Fibroblast of lung (primary cell): ENCODE measurements at regions not wholly inside any gene's neighbourhood (a gene's known extent, or its start where the extent isn't known, plus 50 kb on each side); places are given as distances from the start of the nearest gene placed in this dataset.
A peak's percentile ranks its signal among the peaks of the same experiment; 100 is the strongest.

Experiments
- DNase-seq, 2 donors: peaks; one replicate each; pipeline versions ENCODE4 v3.0.0 to v3.0.0-alpha.2; 2010; ENCODE audit warnings: low read depth in 2 of 2
- H2AFZ ChIP-seq: 2 replicates; pipeline ENCODE4 v1.5.1; 2012; ENCODE audit warnings: low read length, control low read depth, inconsistent platforms
- H3K27ac ChIP-seq: 2 replicates; pipeline ENCODE4 v1.5.1; 2011; ENCODE audit warnings: low read length, control low read depth; ENCODE audit not compliant: insufficient read depth
- H3K27me3 ChIP-seq: 2 replicates; pipeline ENCODE4 v1.5.1; 2011; ENCODE audit warnings: mild to moderate bottlenecking, low read length; ENCODE audit not compliant: control insufficient read depth, insufficient read depth
- H3K36me3 ChIP-seq: 2 replicates; pipeline ENCODE4 v1.5.1; 2011; ENCODE audit warnings: low read length; ENCODE audit not compliant: control insufficient read depth, insufficient read depth
- H3K4me1 ChIP-seq: 2 replicates; pipeline ENCODE4 v1.5.1; 2011; ENCODE audit warnings: low read length; ENCODE audit not compliant: control insufficient read depth, insufficient read depth; ENCODE audit errors: extremely low read depth
- H3K4me2 ChIP-seq: 2 replicates; pipeline ENCODE4 v1.5.1; 2011; ENCODE audit warnings: low read length, control low read depth; ENCODE audit not compliant: insufficient read depth; ENCODE audit errors: extremely low read depth
- H3K4me3 ChIP-seq, 4 experiments: fragments of 200-600 bp in 1 of 4; sonication (generic) in 1 of 4; replicated peaks in 1 of 4; 2 replicates each; pipeline ENCODE4 v1.5.1; 2011 to 2016; ENCODE audit warnings: low read length in 4 of 4, low read depth in 3 of 4, mild to moderate bottlenecking in 3 of 4, control low read depth in 2 of 4, inconsistent platforms in 1 of 4, mixed read lengths in 1 of 4; ENCODE audit not compliant: insufficient read depth in 1 of 4; ENCODE audit errors: control extremely low read depth in 1 of 4
- H3K79me2 ChIP-seq: 2 replicates; pipeline ENCODE4 v1.5.1; 2012; ENCODE audit warnings: mild to moderate bottlenecking, low read length, inconsistent platforms; ENCODE audit not compliant: control insufficient read depth, insufficient read depth
- H3K9ac ChIP-seq: 2 replicates; pipeline ENCODE4 v1.5.1; 2011; ENCODE audit warnings: mild to moderate bottlenecking, low read length, control low read depth; ENCODE audit not compliant: insufficient read depth
- H3K9me3 ChIP-seq: 2 replicates; pipeline ENCODE4 v1.5.1; 2012; ENCODE audit warnings: low read depth, low read length; ENCODE audit not compliant: control insufficient read depth, insufficient read depth
- H4K20me1 ChIP-seq: 2 replicates; pipeline ENCODE4 v1.5.1; 2011; ENCODE audit warnings: low read length; ENCODE audit not compliant: control insufficient read depth, insufficient read depth; ENCODE audit errors: extremely low read depth
- EZH2 ChIP-seq: IDR thresholded peaks from 2 replicates; pipeline ENCODE4 v1.5.1; 2012; ENCODE audit warnings: low read length, control low read depth, mild to moderate bottlenecking; ENCODE audit errors: missing control alignments
- TF ChIP-seq, protein P1 (sequence below), 2 donors: IDR thresholded peaks in 1 of 2; conservative IDR thresholded peaks in 1 of 2; 1 replicate in 1 of 2; 2 replicates in 1 of 2; pipeline ENCODE4 v1.5.1; 2011 to 2012; ENCODE audit warnings: low read length in 2 of 2, control low read depth in 1 of 2, inconsistent platforms in 1 of 2, low read depth in 1 of 2, mild to moderate bottlenecking in 1 of 2

DNA sequence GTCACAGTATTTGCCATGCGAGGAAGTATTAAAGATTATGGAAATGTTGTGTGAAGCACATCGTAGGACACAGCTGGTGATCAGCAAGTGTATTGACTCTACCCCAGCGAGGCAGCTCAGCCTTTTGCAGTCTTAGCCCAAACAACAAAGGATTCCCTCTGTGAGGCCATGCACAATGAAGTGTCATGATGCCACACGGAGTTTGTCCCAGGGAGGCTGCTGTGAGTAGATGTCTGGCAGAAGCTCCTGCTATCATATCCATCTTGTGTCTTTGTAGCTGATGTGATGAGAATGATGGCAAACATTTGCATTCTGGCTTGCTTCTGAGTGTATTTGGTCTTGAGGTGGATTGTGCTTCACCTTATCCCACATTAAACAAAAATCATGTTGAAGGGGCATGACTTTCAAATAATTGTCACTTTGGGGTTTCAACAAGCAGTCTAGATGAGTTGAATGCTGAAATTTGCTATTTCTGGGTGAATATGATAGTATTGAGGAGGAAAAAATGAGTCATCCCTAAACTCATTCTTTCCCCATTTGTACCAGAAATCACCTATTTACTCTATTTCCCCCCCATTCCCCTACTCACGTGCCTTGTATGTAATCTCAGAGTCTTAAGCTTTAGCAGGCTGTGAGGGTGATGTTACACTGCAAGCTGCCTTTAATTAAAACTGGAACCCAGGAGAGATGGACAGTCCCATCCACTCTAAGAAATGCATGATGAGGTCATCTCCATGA is 273.5 kb downstream of the RNF144A start:
- Histone ChIP-seq H3K4me1 (no peaks in the 10 kb centered on the region), H3K27me3 (no peaks in the 10 kb centered on the region), H3K9me3 (no peaks in the 10 kb centered on the region), H3K4me3 (no peak overlapping the region), H3K9ac (no peak overlapping the region), H3K27ac (no peak overlapping the region), H3K4me2 (no peak overlapping the region), H3K79me2 (no peaks in the 10 kb centered on the region), H4K20me1 (no peaks in the 10 kb centered on the region), H2AFZ (no peak overlapping the region), H3K36me3 (no peaks in the 10 kb centered on the region)
- TF ChIP-seq, protein P1, sequence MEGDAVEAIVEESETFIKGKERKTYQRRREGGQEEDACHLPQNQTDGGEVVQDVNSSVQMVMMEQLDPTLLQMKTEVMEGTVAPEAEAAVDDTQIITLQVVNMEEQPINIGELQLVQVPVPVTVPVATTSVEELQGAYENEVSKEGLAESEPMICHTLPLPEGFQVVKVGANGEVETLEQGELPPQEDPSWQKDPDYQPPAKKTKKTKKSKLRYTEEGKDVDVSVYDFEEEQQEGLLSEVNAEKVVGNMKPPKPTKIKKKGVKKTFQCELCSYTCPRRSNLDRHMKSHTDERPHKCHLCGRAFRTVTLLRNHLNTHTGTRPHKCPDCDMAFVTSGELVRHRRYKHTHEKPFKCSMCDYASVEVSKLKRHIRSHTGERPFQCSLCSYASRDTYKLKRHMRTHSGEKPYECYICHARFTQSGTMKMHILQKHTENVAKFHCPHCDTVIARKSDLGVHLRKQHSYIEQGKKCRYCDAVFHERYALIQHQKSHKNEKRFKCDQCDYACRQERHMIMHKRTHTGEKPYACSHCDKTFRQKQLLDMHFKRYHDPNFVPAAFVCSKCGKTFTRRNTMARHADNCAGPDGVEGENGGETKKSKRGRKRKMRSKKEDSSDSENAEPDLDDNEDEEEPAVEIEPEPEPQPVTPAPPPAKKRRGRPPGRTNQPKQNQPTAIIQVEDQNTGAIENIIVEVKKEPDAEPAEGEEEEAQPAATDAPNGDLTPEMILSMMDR (conservative IDR thresholded peaks at IDR 0.05 in 1 of 2, IDR thresholded peaks at IDR 0.05 in 1 of 2; ENCODE audit: low read depth in 1 of 2, low read length in 2 of 2), result no peak
- TF ChIP-seq EZH2, result no peak
- DNase-seq, result peak in 1 of 2 donors; percentile 51

GRCh38 chr2:7191932-7192331 is 274.7 kb downstream of the RNF144A start:
- H2AFZ ChIP-seq, result no peak overlapping the region

DNA sequence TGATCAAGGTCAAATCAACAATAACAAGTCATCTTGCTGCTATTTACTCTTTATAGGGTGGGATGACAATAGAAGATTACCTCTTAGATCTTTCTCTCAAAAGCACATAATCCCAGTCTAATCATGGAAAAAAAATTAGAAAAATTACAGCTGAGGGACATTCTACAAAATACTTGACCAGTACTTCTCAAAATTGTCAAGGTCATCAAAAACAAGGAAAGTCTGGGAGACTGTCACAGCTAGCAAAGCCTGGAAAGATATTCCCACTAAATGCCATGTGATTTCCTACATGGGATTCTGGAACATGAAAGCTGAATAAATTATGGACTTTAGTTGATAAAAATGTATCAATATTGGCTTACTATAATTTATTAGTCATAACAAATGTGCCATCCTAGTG is 276.2 kb downstream of the RNF144A start:
- no peaks in the 10 kb centered on the region for H3K27me3 ChIP-seq
- no peaks in the 10 kb centered on the region for H3K79me2 ChIP-seq
- DNase-seq, result no peak
- H3K27ac ChIP-seq, result no peak overlapping the region
- H3K36me3 ChIP-seq, result no peaks in the 10 kb centered on the region
- no peak overlapping the region for H3K9ac ChIP-seq
- H3K9me3 ChIP-seq, result no peaks in the 10 kb centered on the region
- H3K4me1 ChIP-seq, result no peaks in the 10 kb centered on the region
- no peak overlapping the region for H3K4me2 ChIP-seq
- H2AFZ ChIP-seq, result no peak overlapping the region
- H3K4me3 ChIP-seq, result no peak overlapping the region
- TF ChIP-seq, protein P1 (conservative IDR thresholded peaks at IDR 0.05 in 1 of 2, IDR thresholded peaks at IDR 0.05 in 1 of 2; ENCODE audit: low read depth in 1 of 2, low read length in 2 of 2), result no peak
- TF ChIP-seq EZH2, result no peak
- H4K20me1 ChIP-seq, result no peaks in the 10 kb centered on the region

More at GRCh38 chr2:7191932-7192331, 274.7 kb downstream of the RNF144A start:
- no peak overlapping the region for H3K27ac ChIP-seq
- no peaks in the 10 kb centered on the region for H3K36me3 ChIP-seq
- DNase-seq, result peak; percentile 77 to 99
- no peak overlapping the region for H3K4me3 ChIP-seq
- TF ChIP-seq, protein P1 (conservative IDR thresholded peaks at IDR 0.05 in 1 of 2, IDR thresholded peaks at IDR 0.05 in 1 of 2; ENCODE audit: low read depth in 1 of 2, low read length in 2 of 2), result no peak
- TF ChIP-seq EZH2, result no peak
- no peak overlapping the region for H3K9ac ChIP-seq
- no peak overlapping the region for H3K4me2 ChIP-seq
- H3K9me3 ChIP-seq, result no peaks in the 10 kb centered on the region
- no peaks in the 10 kb centered on the region for H4K20me1 ChIP-seq
- no peaks in the 10 kb centered on the region for H3K4me1 ChIP-seq
- no peaks in the 10 kb centered on the region for H3K27me3 ChIP-seq
- no peaks in the 10 kb centered on the region for H3K79me2 ChIP-seq
